H1 (cell line): ENCODE measurements at regions not wholly inside any gene's neighbourhood (a gene's known extent, or its start where the extent isn't known, plus 50 kb on each side); places are given as distances from the start of the nearest gene placed in this dataset.

Experiments used
- BACH1 ChIP-seq: IDR thresholded peaks from 2 replicates; pipeline ENCODE4 v1.6.1; 2012; ENCODE audit warnings: low read length, improper control_type of control experiment
- CEBPB ChIP-seq: IDR thresholded peaks from 2 replicates; pipeline ENCODE4 v1.6.1; 2012; ENCODE audit warnings: low read depth, low read length
- CTCF ChIP-seq, 3 experiments: IDR thresholded peaks; 1 replicate in 2 of 3; 2 replicates in 1 of 3; pipeline versions ENCODE4 v1.5.1 to v1.6.1; 2011; ENCODE audit warnings: low read length in 3 of 3, mild to moderate bottlenecking in 3 of 3, inconsistent platforms in 2 of 3, low read depth in 1 of 3, moderate library complexity in 1 of 3; ENCODE audit not compliant: insufficient read depth in 1 of 3; ENCODE audit errors: control extremely low read depth in 1 of 3
- EP300 ChIP-seq, 2 experiments: IDR thresholded peaks; 1 replicate in 1 of 2; 2 replicates in 1 of 2; pipeline ENCODE4 v1.6.1; 2011 to 2012; ENCODE audit warnings: low read depth in 2 of 2, low read length in 2 of 2, mild to moderate bottlenecking in 2 of 2, borderline replicate concordance in 1 of 2, inconsistent platforms in 1 of 2, moderate library complexity in 1 of 2
- EZH2 ChIP-seq: fragments of 200-600 bp; sonication (generic); IDR thresholded peaks from 2 replicates; pipeline ENCODE4 v1.7.1; 2012; ENCODE audit warnings: low read depth, mild to moderate bottlenecking, moderate library complexity, low read length, inconsistent platforms; ENCODE audit not compliant: severe bottlenecking
- HDAC2 ChIP-seq, 2 experiments: fragments of 300-600 bp in 1 of 2; sonication (generic) in 1 of 2; IDR thresholded peaks; 2 replicates each; pipeline ENCODE4 v1.6.1; 2011 to 2012; ENCODE audit warnings: low read depth in 2 of 2, low read length in 2 of 2, mild to moderate bottlenecking in 2 of 2, moderate library complexity in 2 of 2, borderline replicate concordance in 1 of 2, inconsistent platforms in 1 of 2
- POLR2A ChIP-seq, 2 experiments: IDR thresholded peaks; 1 replicate in 1 of 2; 2 replicates in 1 of 2; pipeline ENCODE4 v1.6.1; 2011; ENCODE audit warnings: low read depth in 2 of 2, low read length in 2 of 2, mild to moderate bottlenecking in 2 of 2; ENCODE audit errors: control extremely low read depth in 1 of 2
- POLR2AphosphoS5 ChIP-seq: IDR thresholded peaks from 2 replicates; pipeline ENCODE4 v1.6.1; 2011; ENCODE audit warnings: low read depth, low read length
- SRF ChIP-seq: IDR thresholded peaks from 2 replicates; pipeline ENCODE4 v1.6.1; 2011; ENCODE audit warnings: mild to moderate bottlenecking, low read depth, low read length, moderate library complexity
- SUZ12 ChIP-seq: fragments of 200-600 bp; sonication (generic); IDR thresholded peaks from 2 replicates; pipeline ENCODE4 v1.6.1; 2012; ENCODE audit warnings: mild to moderate bottlenecking, inconsistent platforms, low read length, moderate library complexity, mixed read lengths
- TAF7 ChIP-seq: optimal IDR thresholded peaks from 2 replicates; pipeline ENCODE3; 2011; ENCODE audit warnings: low read depth, mild to moderate bottlenecking, inconsistent platforms, low read length, moderate library complexity, borderline replicate concordance
- ZNF274 ChIP-seq: IDR thresholded peaks from 2 replicates; pipeline ENCODE4 v1.7.0; 2012; ENCODE audit warnings: low read length, borderline replicate concordance; ENCODE audit errors: extremely low read depth
- TF ChIP-seq, protein P1 (sequence below): IDR thresholded peaks from 2 replicates; pipeline ENCODE4 v1.6.1; 2012; ENCODE audit warnings: inconsistent platforms

GRCh38 chr4:4755306-4755705 lies 104.2 kb upstream of the MSX1 start:
- no peak for TF ChIP-seq CTCF (IDR thresholded peaks at IDR 0.05; ENCODE audit: control extremely low read depth in 1 of 3, insufficient read depth in 1 of 3, low read depth in 1 of 3, low read length in 3 of 3)
- no peak for TF ChIP-seq BACH1
- TF ChIP-seq POLR2A (IDR thresholded peaks at IDR 0.05; ENCODE audit: control extremely low read depth in 1 of 2, low read depth in 2 of 2, low read length in 2 of 2) = no peak
- TF ChIP-seq SRF = no peak
- no peak for TF ChIP-seq SUZ12
- TF ChIP-seq CEBPB = no peak
- TF ChIP-seq HDAC2 (IDR thresholded peaks at IDR 0.05; ENCODE audit: borderline replicate concordance in 1 of 2, low read depth in 2 of 2, low read length in 2 of 2) = no peak
- TF ChIP-seq EP300 (IDR thresholded peaks at IDR 0.05; ENCODE audit: borderline replicate concordance in 1 of 2, low read depth in 2 of 2, low read length in 2 of 2) = no peak
- no peak for TF ChIP-seq POLR2AphosphoS5
- no peak for TF ChIP-seq EZH2
- TF ChIP-seq, protein P1, sequence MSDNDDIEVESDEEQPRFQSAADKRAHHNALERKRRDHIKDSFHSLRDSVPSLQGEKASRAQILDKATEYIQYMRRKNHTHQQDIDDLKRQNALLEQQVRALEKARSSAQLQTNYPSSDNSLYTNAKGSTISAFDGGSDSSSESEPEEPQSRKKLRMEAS = no peak
- TF ChIP-seq ZNF274 = no peak
- no peak for TF ChIP-seq TAF7
